CD4-positive, alpha-beta memory T cell (primary cell): ENCODE measurements at regions not wholly inside any gene's neighbourhood (a gene's known extent, or its start where the extent isn't known, plus 50 kb on each side); places are given as distances from the start of the nearest gene placed in this dataset.

Experiments
- CTCF ChIA-PET: fragments of 350-600 bp; sonication (Branson Sonifier 250); formaldehyde crosslinking; loops from one replicate; lab custom pipeline; 2021; ENCODE audit warnings: inconsistent platforms; ENCODE audit not compliant: partially characterized antibody; lab: Charles Lee
- POLR2A ChIA-PET: fragments of 350-600 bp; sonication (Branson Sonifier 250); formaldehyde crosslinking; loops from one replicate; lab custom pipeline; 2021; ENCODE audit not compliant: partially characterized antibody; lab: Charles Lee
- DNase-seq, 5 donors: peaks; one replicate each; pipeline versions ENCODE4 v3.0.0 to v3.0.0-alpha.2; 2020 to 2022; ENCODE audit warnings: mixed read lengths in 1 of 5
- H3K27ac ChIP-seq: one replicate; pipeline ENCODE4 v1.7.0; 2013; ENCODE audit warnings: low read depth, low read length
- H3K27me3 ChIP-seq: 2 replicates; pipeline ENCODE4 v1.7.0; 2013; ENCODE audit warnings: mild to moderate bottlenecking, low read length, moderate library complexity; ENCODE audit not compliant: insufficient read depth
- H3K36me3 ChIP-seq: 2 replicates; pipeline ENCODE4 v1.7.0; 2013; ENCODE audit warnings: mild to moderate bottlenecking, low read length, moderate library complexity; ENCODE audit not compliant: insufficient read depth
- H3K4me1 ChIP-seq: 2 replicates; pipeline ENCODE4 v1.7.0; 2013; ENCODE audit warnings: mild to moderate bottlenecking, low read length, moderate library complexity; ENCODE audit not compliant: insufficient read depth
- H3K4me3 ChIP-seq, 2 donors: one replicate each; pipeline ENCODE4 v1.7.0; 2013; ENCODE audit warnings: low read length in 2 of 2, mild to moderate bottlenecking in 1 of 2
- H3K9me3 ChIP-seq, 2 donors: one replicate each; pipeline ENCODE4 v1.7.0; 2013; ENCODE audit warnings: low read length in 2 of 2, control low read depth in 1 of 2; ENCODE audit not compliant: control insufficient read depth in 1 of 2
- H3K27ac Mint-ChIP-seq, 7 donors: one replicate each; pipeline ENCODE4 v1.8.0; 2020 to 2021; ENCODE audit warnings: mixed read lengths in 7 of 7, mild to moderate bottlenecking in 6 of 7, inconsistent platforms in 3 of 7, moderate library complexity in 3 of 7
- H3K27me3 Mint-ChIP-seq, 2 donors: one replicate each; pipeline ENCODE4 v1.8.0; 2020 to 2021; ENCODE audit warnings: mixed read lengths in 2 of 2
- H3K36me3 Mint-ChIP-seq, 2 donors: one replicate each; pipeline ENCODE4 v1.8.0; 2020 to 2021; ENCODE audit warnings: mixed read lengths in 2 of 2, inconsistent platforms in 1 of 2, mild to moderate bottlenecking in 1 of 2
- H3K4me1 Mint-ChIP-seq, 4 donors: one replicate each; pipeline ENCODE4 v1.8.0; 2020 to 2021; ENCODE audit warnings: mixed read lengths in 4 of 4, mild to moderate bottlenecking in 1 of 4
- H3K4me3 Mint-ChIP-seq, 8 donors: one replicate each; pipeline ENCODE4 v1.8.0; 2020 to 2021; ENCODE audit warnings: mixed read lengths in 8 of 8, mild to moderate bottlenecking in 7 of 8, moderate library complexity in 6 of 8, inconsistent platforms in 3 of 8
- H3K9me3 Mint-ChIP-seq, 8 donors: one replicate each; pipeline ENCODE4 v1.8.0; 2020 to 2021; ENCODE audit warnings: mixed read lengths in 8 of 8, mild to moderate bottlenecking in 5 of 8, inconsistent platforms in 3 of 8, moderate library complexity in 1 of 8
- intact Hi-C: fragments of 100-400 bp; cut with micrococcal nuclease; formaldehyde crosslinking; loops from one replicate; pipeline ENCODE4 v1.15.1; 2023

- H3K4me3 Mint-ChIP-seq: no peak overlapping the region
- H3K36me3 ChIP-seq: no peaks in the 10 kb centered on the region
- H3K9me3 ChIP-seq: no peaks in the 10 kb centered on the region
- H3K27ac Mint-ChIP-seq: no peak overlapping the region
- H3K27me3 Mint-ChIP-seq: peaks cover 5 to 10% of the 10 kb centered on the region in 2 donors
- no peak overlapping the region for H3K4me3 ChIP-seq
- H3K9me3 Mint-ChIP-seq: peaks cover 0 to 5% (median 0%) of the 10 kb centered on the region in 8 donors
- H3K4me1 ChIP-seq: peaks cover 12% of the 10 kb centered on the region
- POLR2A ChIA-PET: no interaction called here
- H3K27ac ChIP-seq: no peak overlapping the region
- CTCF ChIA-PET: no interaction called here
- H3K4me1 Mint-ChIP-seq: peaks cover 13 to 24% (median 16%) of the 10 kb centered on the region in 4 donors
- H3K36me3 Mint-ChIP-seq: peaks cover 0 to 3% of the 10 kb centered on the region in 2 donors
- DNase-seq: no peak
- intact Hi-C loops: no loop called here
- H3K27me3 ChIP-seq: no peaks in the 10 kb centered on the region
These were observed 713.8 kb downstream of the TBC1D22A start for GRCh38 chr22:47476231-47476630.

GRCh38 chr22:47474895-47475294 is 712.4 kb downstream of the TBC1D22A start:
- no peaks in the 10 kb centered on the region for H3K27me3 ChIP-seq
- no peaks in the 10 kb centered on the region for H3K36me3 ChIP-seq
- Mint-ChIP-seq H3K27ac (peak overlapping the region in 6 of 7 donors; percentile 8 to 81 (median 27)), H3K9me3 (peaks cover 0 to 2% (median 0%) of the 10 kb centered on the region in 8 donors), H3K4me3 (peak overlapping the region; percentile 68 to 89 (median 80)), H3K36me3 (peaks cover 0 to 3% of the 10 kb centered on the region in 2 donors), H3K4me1 (peaks cover 13 to 24% (median 16%) of the 10 kb centered on the region in 4 donors), H3K27me3 (peaks cover 0 to 9% of the 10 kb centered on the region in 2 donors)
- DNase-seq: no peak
- H3K27ac ChIP-seq: no peak overlapping the region
- H3K9me3 ChIP-seq: no peaks in the 10 kb centered on the region
- CTCF ChIA-PET: no interaction called here
- no peak overlapping the region for H3K4me3 ChIP-seq
- intact Hi-C loops: no loop called here
- POLR2A ChIA-PET: no interaction called here
- H3K4me1 ChIP-seq: peaks cover 12% of the 10 kb centered on the region

GRCh38 chr22:47474464-47474863 is 712.0 kb downstream of the TBC1D22A start:
- Histone ChIP-seq H3K27me3 (no peaks in the 10 kb centered on the region), H3K9me3 (no peaks in the 10 kb centered on the region), H3K4me1 (peaks cover 12% of the 10 kb centered on the region), H3K27ac (no peak overlapping the region), H3K4me3 (no peak overlapping the region), H3K36me3 (no peaks in the 10 kb centered on the region)
- peaks cover 13 to 24% (median 16%) of the 10 kb centered on the region in 4 donors for H3K4me1 Mint-ChIP-seq
- intact Hi-C loops: no loop called here
- H3K9me3 Mint-ChIP-seq: peaks cover 0 to 2% (median 0%) of the 10 kb centered on the region in 8 donors
- no peak for DNase-seq
- H3K4me3 Mint-ChIP-seq: peak overlapping the region; percentile 68 to 89 (median 80)
- peak overlapping the region; percentile 8 to 81 (median 39) for H3K27ac Mint-ChIP-seq
- peaks cover 0 to 3% of the 10 kb centered on the region in 2 donors for H3K36me3 Mint-ChIP-seq
- peaks cover 0 to 10% of the 10 kb centered on the region in 2 donors for H3K27me3 Mint-ChIP-seq
- POLR2A ChIA-PET: no interaction called here
- CTCF ChIA-PET: no interaction called here

GRCh38 chr22:47472636-47473035 is 710.2 kb downstream of the TBC1D22A start:
- Mint-ChIP-seq H3K4me1 (peaks cover 13 to 24% (median 16%) of the 10 kb centered on the region in 4 donors), H3K9me3 (peaks cover 0 to 2% (median under 1%) of the 10 kb centered on the region in 8 donors), H3K27ac (no peak overlapping the region), H3K36me3 (peaks cover 0 to under 1% of the 10 kb centered on the region in 2 donors), H3K27me3 (peaks cover 0 to 11% of the 10 kb centered on the region in 2 donors), H3K4me3 (no peak overlapping the region)
- no peak overlapping the region for H3K27ac ChIP-seq
- no peak overlapping the region for H3K4me3 ChIP-seq
- no peaks in the 10 kb centered on the region for H3K36me3 ChIP-seq
- POLR2A ChIA-PET: no interaction called here
- CTCF ChIA-PET: no interaction called here
- H3K4me1 ChIP-seq: peaks cover 12% of the 10 kb centered on the region
- no peaks in the 10 kb centered on the region for H3K27me3 ChIP-seq
- intact Hi-C loops: no loop called here
- no peaks in the 10 kb centered on the region for H3K9me3 ChIP-seq
- DNase-seq: no peak

GRCh38 chr22:47471406-47471805 is 709.0 kb downstream of the TBC1D22A start:
- POLR2A ChIA-PET: no interaction called here
- Histone ChIP-seq H3K27me3 (no peaks in the 10 kb centered on the region), H3K9me3 (no peaks in the 10 kb centered on the region), H3K27ac (no peak overlapping the region), H3K4me3 (no peak overlapping the region), H3K4me1 (peaks cover 12% of the 10 kb centered on the region), H3K36me3 (no peaks in the 10 kb centered on the region)
- Mint-ChIP-seq H3K36me3 (peaks cover 0 to 13% of the 10 kb centered on the region in 2 donors), H3K4me3 (no peak overlapping the region), H3K9me3 (peaks cover 0 to 13% (median 10%) of the 10 kb centered on the region in 8 donors), H3K4me1 (peaks cover 13 to 24% (median 16%) of the 10 kb centered on the region in 4 donors), H3K27ac (no peak overlapping the region), H3K27me3 (peaks cover 0 to 16% of the 10 kb centered on the region in 2 donors)
- CTCF ChIA-PET: no interaction called here
- intact Hi-C loops: no loop called here
- no peak for DNase-seq

- intact Hi-C loops: no loop called here
- Mint-ChIP-seq H3K9me3 (peaks cover 0 to 18% (median 14%) of the 10 kb centered on the region in 8 donors), H3K27me3 (peaks cover 2 to 19% of the 10 kb centered on the region in 2 donors), H3K36me3 (peaks cover 4 to 18% of the 10 kb centered on the region in 2 donors), H3K27ac (no peak overlapping the region), H3K4me3 (no peak overlapping the region), H3K4me1 (no peaks in the 10 kb centered on the region)
- H3K27me3 ChIP-seq: no peaks in the 10 kb centered on the region
- no peak overlapping the region for H3K27ac ChIP-seq
- ChIA-PET CTCF (no interaction called here), POLR2A (no interaction called here)
- H3K36me3 ChIP-seq: no peaks in the 10 kb centered on the region
- H3K4me3 ChIP-seq: no peak overlapping the region
- H3K4me1 ChIP-seq: no peaks in the 10 kb centered on the region
- no peaks in the 10 kb centered on the region for H3K9me3 ChIP-seq
- no peak for DNase-seq
These were observed 703.4 kb downstream of the TBC1D22A start for GRCh38 chr22:47465809-47466208.

- intact Hi-C loops: no loop called here
- H3K9me3 ChIP-seq: no peaks in the 10 kb centered on the region
- no peaks in the 10 kb centered on the region for H3K4me1 ChIP-seq
- H3K4me1 Mint-ChIP-seq: no peaks in the 10 kb centered on the region
- H3K36me3 ChIP-seq: no peaks in the 10 kb centered on the region
- ChIA-PET CTCF (no interaction called here), POLR2A (no interaction called here)
- no peaks in the 10 kb centered on the region for H3K27me3 ChIP-seq
- H3K36me3 Mint-ChIP-seq: peaks cover 4 to 18% of the 10 kb centered on the region in 2 donors
- no peak overlapping the region for H3K4me3 ChIP-seq
- DNase-seq: no peak
- no peak overlapping the region for H3K27ac ChIP-seq
- no peak overlapping the region for H3K27ac Mint-ChIP-seq
- peaks cover 2 to 17% of the 10 kb centered on the region in 2 donors for H3K27me3 Mint-ChIP-seq
- no peak overlapping the region for H3K4me3 Mint-ChIP-seq
- H3K9me3 Mint-ChIP-seq: peaks cover 0 to 17% (median 14%) of the 10 kb centered on the region in 8 donors
These were observed 702.8 kb downstream of the TBC1D22A start for GRCh38 chr22:47465222-47465621.
